Gastroesophageal sphincter (tissue), 4 donors: ENCODE measurements at regions not wholly inside any gene's neighbourhood (a gene's known extent, or its start where the extent isn't known, plus 50 kb on each side); places are given as distances from the start of the nearest gene placed in this dataset.

Experiments used
- ATAC-seq: fragments of 150-250 bp; one replicate; pipeline ENCODE4 v1.9.1; 2016; ENCODE audit warnings: mild to moderate bottlenecking, moderate library complexity
- H3K27ac ChIP-seq, 4 donors: fragments of 200-600 bp; sonication (generic) in 3 of 4; 1 replicate in 3 of 4; 2 replicates in 1 of 4; pipeline ENCODE4 v1.5.1; 2016 to 2019
- H3K27me3 ChIP-seq: fragments of 200-600 bp; sonication (generic); one replicate; pipeline ENCODE4 v1.5.1; 2019
- H3K36me3 ChIP-seq, 2 donors: fragments of 200-600 bp; sonication (generic); one replicate each; pipeline ENCODE4 v1.5.1; 2019; ENCODE audit warnings: control low read depth in 1 of 2
- H3K4me1 ChIP-seq, 3 donors: fragments of 200-600 bp; sonication (generic); 1 replicate in 2 of 3; 2 replicates in 1 of 3; pipeline ENCODE4 v1.5.1; 2016 to 2019; ENCODE audit warnings: control low read depth in 2 of 3
- H3K4me3 ChIP-seq, 2 donors: fragments of 200-600 bp; sonication (generic); one replicate each; pipeline ENCODE4 v1.5.1; 2019; ENCODE audit warnings: mild to moderate bottlenecking in 1 of 2, moderate library complexity in 1 of 2
- H3K9me3 ChIP-seq, 3 donors: fragments of 200-600 bp; sonication (generic); one replicate each; pipeline ENCODE4 v1.5.1; 2017 to 2019; ENCODE audit warnings: control low read depth in 2 of 3
- EP300 ChIP-seq: sonication (generic); formaldehyde crosslinking; IDR thresholded peaks from one replicate; pipeline ENCODE4 v1.6.1; 2017; ENCODE audit warnings: antibody characterized with exemption, mild to moderate bottlenecking
- POLR2A ChIP-seq, 2 donors: fragments of 450-650 bp; IDR thresholded peaks; one replicate each; pipeline ENCODE4 v1.6.1; 2017; ENCODE audit warnings: antibody characterized with exemption in 2 of 2, mild to moderate bottlenecking in 2 of 2, moderate library complexity in 1 of 2
- POLR2AphosphoS5 ChIP-seq: sonication (generic); formaldehyde crosslinking; IDR thresholded peaks from one replicate; pipeline ENCODE4 v1.6.1; 2017; ENCODE audit warnings: antibody characterized with exemption
- WGBS, 2 donors: methylation state at CpG; one replicate each; pipeline ENCODE4 v1.1.5; 2018; ENCODE audit warnings: low coverage in 1 of 2; 5-methylcytosine and 5-hydroxymethylcytosine counted together
- TF ChIP-seq, protein P1 (sequence below), 4 experiments: fragments of 200-600 bp in 2 of 4; fragments of 450-650 bp in 2 of 4; sonication (generic) in 1 of 4; IDR thresholded peaks; one replicate each; pipeline ENCODE4 v1.5.1; 2017 to 2019; ENCODE audit warnings: antibody characterized with exemption in 4 of 4, mild to moderate bottlenecking in 2 of 4, moderate library complexity in 2 of 4

DNA sequence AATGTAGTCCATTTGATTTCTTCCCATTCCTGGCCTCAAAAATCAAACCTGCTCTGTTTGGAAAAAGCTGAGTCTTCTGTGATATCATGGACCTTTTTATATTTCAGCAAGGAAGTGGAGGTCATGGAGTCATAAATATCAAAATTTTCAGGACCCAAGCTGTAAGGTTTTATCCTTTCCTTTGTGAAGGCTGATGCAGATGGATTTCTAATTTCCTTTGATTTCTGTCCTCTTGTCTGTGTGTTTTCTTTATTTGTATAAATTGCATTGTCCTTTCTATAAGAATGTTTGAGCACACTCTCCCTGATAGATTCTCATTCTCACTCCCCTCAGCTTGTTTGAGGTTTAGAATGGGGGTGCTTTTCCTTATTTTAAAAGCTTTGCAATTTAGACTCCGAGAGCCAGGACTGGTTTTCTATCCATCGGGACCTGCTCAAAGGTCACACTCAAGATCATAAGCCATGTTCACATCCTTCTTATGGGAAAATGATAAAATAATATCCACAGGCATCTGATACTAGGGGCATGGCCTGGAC lies 127.4 kb upstream of the TMEM161B start:
- no peak for ATAC-seq
- WGBS, 2 donors = 100% methylated on average over 2 of the region's 2 CpGs; no CpG with 5 or more reads in 1 of the 2 donors
- H3K27me3 ChIP-seq = no peaks in the 10 kb centered on the region
- no peak overlapping the region for H3K27ac ChIP-seq
- peaks cover 0 to 15% (median 0%) of the 10 kb centered on the region in 3 donors for H3K4me1 ChIP-seq
- no peak for TF ChIP-seq POLR2A (IDR thresholded peaks at IDR 0.05)
- no peak for TF ChIP-seq EP300
- TF ChIP-seq, protein P1, sequence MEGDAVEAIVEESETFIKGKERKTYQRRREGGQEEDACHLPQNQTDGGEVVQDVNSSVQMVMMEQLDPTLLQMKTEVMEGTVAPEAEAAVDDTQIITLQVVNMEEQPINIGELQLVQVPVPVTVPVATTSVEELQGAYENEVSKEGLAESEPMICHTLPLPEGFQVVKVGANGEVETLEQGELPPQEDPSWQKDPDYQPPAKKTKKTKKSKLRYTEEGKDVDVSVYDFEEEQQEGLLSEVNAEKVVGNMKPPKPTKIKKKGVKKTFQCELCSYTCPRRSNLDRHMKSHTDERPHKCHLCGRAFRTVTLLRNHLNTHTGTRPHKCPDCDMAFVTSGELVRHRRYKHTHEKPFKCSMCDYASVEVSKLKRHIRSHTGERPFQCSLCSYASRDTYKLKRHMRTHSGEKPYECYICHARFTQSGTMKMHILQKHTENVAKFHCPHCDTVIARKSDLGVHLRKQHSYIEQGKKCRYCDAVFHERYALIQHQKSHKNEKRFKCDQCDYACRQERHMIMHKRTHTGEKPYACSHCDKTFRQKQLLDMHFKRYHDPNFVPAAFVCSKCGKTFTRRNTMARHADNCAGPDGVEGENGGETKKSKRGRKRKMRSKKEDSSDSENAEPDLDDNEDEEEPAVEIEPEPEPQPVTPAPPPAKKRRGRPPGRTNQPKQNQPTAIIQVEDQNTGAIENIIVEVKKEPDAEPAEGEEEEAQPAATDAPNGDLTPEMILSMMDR (IDR thresholded peaks at IDR 0.05) = no peak
- no peak for TF ChIP-seq POLR2AphosphoS5
- no peaks in the 10 kb centered on the region for H3K9me3 ChIP-seq
- no peak overlapping the region for H3K4me3 ChIP-seq
- H3K36me3 ChIP-seq = no peaks in the 10 kb centered on the region

DNA sequence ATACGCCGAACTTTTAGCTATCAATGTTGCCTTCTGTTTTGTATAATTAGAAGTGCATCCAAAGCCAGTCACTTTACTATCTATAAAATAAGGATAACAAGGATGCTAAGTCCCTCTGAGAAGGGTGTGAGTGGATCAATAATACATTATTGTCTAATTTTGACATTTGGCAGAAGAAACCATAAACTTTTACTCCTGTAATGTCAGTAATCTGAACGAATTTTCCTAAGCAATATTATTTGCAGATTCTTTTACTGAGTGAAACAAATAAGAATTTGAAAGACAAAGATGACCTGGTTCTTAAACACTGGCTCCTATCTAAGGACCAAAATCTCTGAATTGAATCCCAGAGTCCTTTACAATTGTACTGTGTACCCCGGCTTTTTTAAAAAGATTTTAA lies 126.6 kb upstream of the TMEM161B start:
- Histone ChIP-seq H3K27me3 (no peaks in the 10 kb centered on the region), H3K4me3 (no peak overlapping the region), H3K4me1 (peaks cover 0 to 15% (median 0%) of the 10 kb centered on the region in 3 donors), H3K27ac (no peak overlapping the region), H3K9me3 (no peaks in the 10 kb centered on the region), H3K36me3 (no peaks in the 10 kb centered on the region)
- TF ChIP-seq, protein P1 (IDR thresholded peaks at IDR 0.05) = no peak
- TF ChIP-seq POLR2AphosphoS5 (no peak), EP300 (no peak), POLR2A (IDR thresholded peaks at IDR 0.05) (no peak)
- 60 to 72% methylated on average over 4 of the region's 4 CpGs for WGBS, 2 donors
- no peak for ATAC-seq

DNA sequence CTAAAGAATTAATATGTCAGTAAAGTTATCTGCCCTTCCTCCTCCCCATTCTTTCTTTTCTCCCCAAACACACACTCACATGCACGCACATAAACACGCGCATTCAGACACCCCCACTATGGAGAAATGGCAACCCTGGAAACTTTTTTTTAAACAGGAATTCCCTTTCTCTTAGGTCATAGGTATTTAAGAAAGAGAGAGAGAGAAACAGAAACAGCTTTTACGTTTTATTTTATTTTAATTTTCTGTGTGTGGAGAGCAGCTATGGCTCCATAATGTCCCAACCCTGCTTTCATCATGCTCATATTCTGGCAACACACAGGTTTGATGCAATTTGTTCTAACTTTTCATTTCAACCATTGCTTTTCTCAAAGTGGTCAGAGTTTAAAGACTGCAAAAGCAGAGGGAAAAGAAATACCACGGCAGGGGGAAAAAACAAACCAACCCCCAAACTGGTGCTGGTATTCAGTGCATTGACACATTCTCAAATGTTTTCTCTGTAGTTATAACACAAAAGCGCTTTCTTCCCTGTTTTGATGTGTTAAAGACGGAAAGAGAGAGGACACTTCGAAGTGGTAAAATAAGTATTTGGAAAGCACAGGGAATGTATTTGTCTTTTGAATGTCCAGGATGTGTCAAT lies 126.0 kb upstream of the TMEM161B start:
- Histone ChIP-seq H3K4me1 (peaks cover 0 to 15% (median 0%) of the 10 kb centered on the region in 3 donors), H3K36me3 (no peaks in the 10 kb centered on the region)
- no peak for ATAC-seq

DNA sequence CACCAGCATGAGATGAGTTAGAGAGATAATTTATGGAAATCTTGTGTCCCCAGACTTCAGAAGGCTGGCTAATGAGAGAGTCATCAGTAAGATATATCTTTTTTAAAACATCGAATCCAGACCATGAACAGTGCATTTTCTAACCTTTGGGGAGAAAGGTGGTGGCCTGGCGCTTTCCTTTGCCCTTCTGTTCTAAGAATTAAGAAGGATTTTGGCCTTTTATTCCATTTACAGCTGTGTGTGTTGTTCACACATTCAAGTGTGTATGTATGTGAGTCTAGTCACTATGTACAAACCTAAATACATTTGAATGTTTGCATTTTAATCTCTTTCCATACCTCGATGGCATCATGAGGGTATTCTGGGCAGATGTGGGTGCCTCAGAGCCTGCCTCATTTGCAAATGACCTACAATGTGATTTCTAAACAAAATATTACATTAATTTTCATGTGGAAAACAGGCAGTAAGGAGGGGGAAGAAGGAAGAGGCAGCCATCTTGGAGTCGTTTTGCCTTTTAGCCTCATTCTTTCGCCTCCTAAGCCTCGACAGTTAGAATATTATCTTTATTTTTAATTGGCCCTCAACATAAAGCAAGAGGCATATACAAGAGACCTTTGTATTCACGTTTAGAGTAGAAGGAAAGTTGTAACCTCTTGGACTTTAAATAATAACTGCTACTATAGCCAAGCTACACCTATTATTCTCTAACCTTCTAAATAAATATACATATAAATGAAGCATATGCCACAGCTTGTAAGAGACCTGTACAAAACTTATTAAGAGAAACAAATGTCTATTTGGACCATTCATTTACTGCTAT lies 125.3 kb upstream of the TMEM161B start:
- Histone ChIP-seq H3K27me3 (no peaks in the 10 kb centered on the region), H3K36me3 (no peaks in the 10 kb centered on the region), H3K4me1 (peaks cover 0 to 15% (median 0%) of the 10 kb centered on the region in 3 donors), H3K9me3 (no peaks in the 10 kb centered on the region), H3K4me3 (no peak overlapping the region), H3K27ac (no peak overlapping the region)
- 67 to 73% methylated on average over 6 to 7 of the region's 7 CpGs for WGBS, 2 donors
- no peak for ATAC-seq
- TF ChIP-seq EP300 (no peak), POLR2AphosphoS5 (no peak), POLR2A (IDR thresholded peaks at IDR 0.05) (no peak)
- TF ChIP-seq, protein P1 (IDR thresholded peaks at IDR 0.05) = no peak

More for the DNA sequence above, 126.0 kb upstream of the TMEM161B start:
- Histone ChIP-seq H3K27ac (no peak overlapping the region), H3K4me3 (no peak overlapping the region), H3K27me3 (no peaks in the 10 kb centered on the region), H3K9me3 (no peaks in the 10 kb centered on the region)
- no peak for TF ChIP-seq POLR2AphosphoS5
- no peak for TF ChIP-seq POLR2A (IDR thresholded peaks at IDR 0.05)
- TF ChIP-seq, protein P1 (IDR thresholded peaks at IDR 0.05) = no peak
- TF ChIP-seq EP300 = no peak
- WGBS, 2 donors = 66 to 74% methylated on average over 5 to 8 of the region's 8 CpGs
